ENCODE measurements at regions not wholly inside any gene's neighbourhood (a gene's known extent, or its start where the extent isn't known, plus 50 kb on each side); places are given as distances from the start of the nearest gene placed in this dataset.
A peak's percentile ranks its signal among the peaks of the same experiment; 100 is the strongest.

DNA sequence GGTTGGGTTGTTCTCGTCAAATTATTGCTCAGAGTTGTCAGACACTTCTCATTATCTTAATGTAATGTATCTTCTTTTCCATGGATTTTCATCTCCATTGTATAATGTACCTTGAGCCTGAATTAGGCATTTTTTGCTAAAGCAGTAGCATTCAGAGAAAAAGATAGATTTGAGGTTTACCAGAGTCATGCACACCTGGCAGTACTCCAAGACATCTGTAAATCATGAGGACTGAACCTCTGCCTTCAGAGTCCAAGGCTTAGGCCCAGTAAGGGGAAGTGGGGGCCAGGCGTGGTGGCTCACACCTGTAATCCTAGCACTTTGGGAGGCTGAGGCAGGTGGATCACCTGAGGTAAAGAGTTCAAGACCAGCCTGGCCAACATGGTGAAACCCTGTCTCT, 624.3 kb upstream of the MBL2 start:
- H3K27ac ChIP-seq (ENCODE audit: low read length, poor library complexity, severe bottlenecking): no peak overlapping the region
- H4K8ac ChIP-seq (ENCODE audit: low read length): no peak overlapping the region
- H4K91ac ChIP-seq (ENCODE audit: low read length): no peak overlapping the region
- H2BK15ac ChIP-seq (ENCODE audit: low read depth, poor library complexity, severe bottlenecking): no peak overlapping the region
- H3K4me3 ChIP-seq (ENCODE audit: insufficient read depth in 1 of 2, low read depth in 1 of 2, low read length in 2 of 2): no peak overlapping the region
- no peaks in the 10 kb centered on the region for H3K4me1 ChIP-seq (ENCODE audit: control insufficient read depth, insufficient read depth, low read depth, low read length)
- DNase-seq: no peak
- WGBS: 85% methylated on average over 1 of the region's 2 CpGs
- no peak overlapping the region for H3K4me2 ChIP-seq (ENCODE audit: low read length, poor library complexity, severe bottlenecking)
- H3K18ac ChIP-seq (ENCODE audit: low read depth in 1 of 2, low read length in 2 of 2): no peak overlapping the region
- no peak overlapping the region for H2BK5ac ChIP-seq (ENCODE audit: low read depth, low read length, poor library complexity, severe bottlenecking)
- H3K27me3 ChIP-seq (ENCODE audit: control insufficient read depth in 1 of 2, insufficient read depth in 1 of 2, low read length in 2 of 2): no peaks in the 10 kb centered on the region
- peaks cover 27% of the 10 kb centered on the region for H3K9me3 ChIP-seq (ENCODE audit: control insufficient read depth, low read length)
- H2BK120ac ChIP-seq (ENCODE audit: low read depth, low read length): no peak overlapping the region
- no peaks in the 10 kb centered on the region for H3K36me3 ChIP-seq (ENCODE audit: control insufficient read depth in 1 of 2, insufficient read depth in 2 of 2, low read depth in 1 of 2, low read length in 2 of 2)
- no peak overlapping the region for H3K4ac ChIP-seq (ENCODE audit: low read depth in 1 of 2, low read length in 2 of 2)
- H3K79me1 ChIP-seq (replicated peaks; ENCODE audit: low read length, poor library complexity, severe bottlenecking): no peaks in the 10 kb centered on the region
- no peak overlapping the region for H3K23ac ChIP-seq (ENCODE audit: low read length in 2 of 2)
- H2AK5ac ChIP-seq (ENCODE audit: low read length, severe bottlenecking): no peak overlapping the region
- no peak overlapping the region for H3K14ac ChIP-seq (ENCODE audit: low read length in 2 of 2)
- no peak overlapping the region for H3K9ac ChIP-seq (ENCODE audit: low read length)
- no peak overlapping the region for H2AFZ ChIP-seq (ENCODE audit: low read depth, low read length)
- H2BK12ac ChIP-seq (ENCODE audit: low read length in 2 of 2): no peak overlapping the region

DNA sequence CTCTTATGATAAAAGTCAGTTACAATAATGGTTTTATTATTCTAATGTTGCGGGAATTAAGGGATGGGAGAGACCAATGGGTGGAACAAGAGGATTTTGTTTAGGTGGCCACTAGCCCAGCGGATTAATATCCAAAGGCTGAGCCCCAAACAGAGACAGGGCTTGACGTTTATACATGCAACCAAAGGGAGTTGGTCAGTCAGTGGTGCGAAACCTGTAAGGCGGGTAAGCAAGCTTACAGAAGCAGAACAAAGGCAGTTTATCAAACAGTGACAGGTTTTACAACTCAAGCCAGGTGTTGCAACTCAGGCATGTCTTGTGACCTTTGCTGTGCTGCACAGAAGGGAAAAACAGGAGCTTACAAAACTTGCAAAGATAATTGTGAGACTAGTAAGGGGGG, 622.9 kb upstream of the MBL2 start:
- Histone ChIP-seq H2BK5ac (ENCODE audit: low read depth, low read length, poor library complexity, severe bottlenecking) (no peak overlapping the region), H3K9ac (ENCODE audit: low read length) (no peak overlapping the region), H2AFZ (ENCODE audit: low read depth, low read length) (no peak overlapping the region), H3K18ac (ENCODE audit: low read depth in 1 of 2, low read length in 2 of 2) (no peak overlapping the region), H4K8ac (ENCODE audit: low read length) (no peak overlapping the region), H3K4me3 (ENCODE audit: insufficient read depth in 1 of 2, low read depth in 1 of 2, low read length in 2 of 2) (no peak overlapping the region), H3K9me3 (ENCODE audit: control insufficient read depth, low read length) (peaks cover 31% of the 10 kb centered on the region), H3K4me2 (ENCODE audit: low read length, poor library complexity, severe bottlenecking) (no peak overlapping the region), H4K91ac (ENCODE audit: low read length) (no peak overlapping the region), H3K27me3 (ENCODE audit: control insufficient read depth in 1 of 2, insufficient read depth in 1 of 2, low read length in 2 of 2) (no peaks in the 10 kb centered on the region), H3K14ac (ENCODE audit: low read length in 2 of 2) (no peak overlapping the region), H3K36me3 (ENCODE audit: control insufficient read depth in 1 of 2, insufficient read depth in 2 of 2, low read depth in 1 of 2, low read length in 2 of 2) (no peaks in the 10 kb centered on the region), H3K27ac (ENCODE audit: low read length, poor library complexity, severe bottlenecking) (no peak overlapping the region), H2BK120ac (ENCODE audit: low read depth, low read length) (no peak overlapping the region), H2BK15ac (ENCODE audit: low read depth, poor library complexity, severe bottlenecking) (no peak overlapping the region), H2BK12ac (ENCODE audit: low read length in 2 of 2) (no peak overlapping the region), H3K23ac (ENCODE audit: low read length in 2 of 2) (no peak overlapping the region), H3K4me1 (ENCODE audit: control insufficient read depth, insufficient read depth, low read depth, low read length) (no peaks in the 10 kb centered on the region), H3K79me1 (replicated peaks; ENCODE audit: low read length, poor library complexity, severe bottlenecking) (no peaks in the 10 kb centered on the region), H2AK5ac (ENCODE audit: low read length, severe bottlenecking) (no peak overlapping the region), H3K4ac (ENCODE audit: low read depth in 1 of 2, low read length in 2 of 2) (no peak overlapping the region)
- DNase-seq: no peak
- 87% methylated on average over 5 of the region's 5 CpGs for WGBS

DNA sequence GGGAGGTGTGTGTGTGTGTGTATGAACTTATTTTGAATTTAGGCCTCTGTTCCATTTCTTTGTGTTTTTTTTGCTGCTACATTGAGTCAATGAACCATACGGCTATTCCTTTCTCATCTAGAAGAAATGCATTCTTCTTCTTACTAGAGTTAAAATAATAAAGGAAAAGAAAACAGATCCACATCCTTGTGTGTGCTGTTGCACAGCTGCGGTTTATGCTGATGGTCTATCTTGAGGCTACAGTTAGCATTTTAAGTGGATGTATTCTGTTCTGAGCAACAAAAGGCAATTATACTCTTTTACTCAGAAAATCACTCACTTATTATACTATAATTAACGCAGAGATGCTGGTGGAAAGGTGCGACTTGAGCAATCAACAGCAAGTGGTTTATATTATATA, 615.0 kb upstream of the MBL2 start:
- no CpG with 5 or more reads among the region's 4 CpGs for WGBS
- peaks cover 9% of the 10 kb centered on the region for H3K9me3 ChIP-seq (ENCODE audit: control insufficient read depth, low read length)
- DNase-seq: no peak
- no peak overlapping the region for H2BK15ac ChIP-seq (ENCODE audit: low read depth, poor library complexity, severe bottlenecking)
- no peaks in the 10 kb centered on the region for H3K4me1 ChIP-seq (ENCODE audit: control insufficient read depth, insufficient read depth, low read depth, low read length)
- H3K23ac ChIP-seq (ENCODE audit: low read length in 2 of 2): no peak overlapping the region
- H3K27me3 ChIP-seq (ENCODE audit: control insufficient read depth in 1 of 2, insufficient read depth in 1 of 2, low read length in 2 of 2): no peaks in the 10 kb centered on the region
- H3K18ac ChIP-seq (ENCODE audit: low read depth in 1 of 2, low read length in 2 of 2): no peak overlapping the region
- no peaks in the 10 kb centered on the region for H3K36me3 ChIP-seq (ENCODE audit: control insufficient read depth in 1 of 2, insufficient read depth in 2 of 2, low read depth in 1 of 2, low read length in 2 of 2)
- H2AK5ac ChIP-seq (ENCODE audit: low read length, severe bottlenecking): no peak overlapping the region
- no peak overlapping the region for H2AFZ ChIP-seq (ENCODE audit: low read depth, low read length)
- no peak overlapping the region for H2BK12ac ChIP-seq (ENCODE audit: low read length in 2 of 2)
- H3K27ac ChIP-seq (ENCODE audit: low read length, poor library complexity, severe bottlenecking): peak overlapping the region; percentile 53
- H3K4me2 ChIP-seq (ENCODE audit: low read length, poor library complexity, severe bottlenecking): no peak overlapping the region
- H2BK120ac ChIP-seq (ENCODE audit: low read depth, low read length): no peak overlapping the region
- H4K91ac ChIP-seq (ENCODE audit: low read length): no peak overlapping the region
- H3K79me1 ChIP-seq (replicated peaks; ENCODE audit: low read length, poor library complexity, severe bottlenecking): no peaks in the 10 kb centered on the region
- H3K9ac ChIP-seq (ENCODE audit: low read length): no peak overlapping the region
- no peak overlapping the region for H4K8ac ChIP-seq (ENCODE audit: low read length)
- H3K14ac ChIP-seq (ENCODE audit: low read length in 2 of 2): no peak overlapping the region
- no peak overlapping the region for H3K4ac ChIP-seq (ENCODE audit: low read depth in 1 of 2, low read length in 2 of 2)
- H3K4me3 ChIP-seq (ENCODE audit: insufficient read depth in 1 of 2, low read depth in 1 of 2, low read length in 2 of 2): no peak overlapping the region
- no peak overlapping the region for H2BK5ac ChIP-seq (ENCODE audit: low read depth, low read length, poor library complexity, severe bottlenecking)

DNA sequence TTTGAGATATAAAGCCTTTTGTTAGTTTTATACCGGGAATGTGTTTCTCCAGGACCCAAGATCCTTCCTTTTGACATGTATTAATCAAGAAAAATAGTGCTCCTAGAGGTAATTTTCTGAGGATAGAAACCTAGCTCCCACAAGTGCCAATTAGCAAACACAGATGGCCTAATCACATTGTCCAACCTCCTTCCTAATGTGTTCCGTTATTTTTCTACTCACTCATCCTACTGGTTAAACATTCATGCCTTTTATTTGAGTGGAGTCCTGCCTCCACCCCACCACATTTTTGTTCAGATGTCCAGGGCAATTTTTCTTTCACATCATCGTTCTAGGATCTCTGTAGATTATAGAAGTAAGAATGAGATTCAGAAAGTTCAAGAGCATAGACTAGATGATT, 610.0 kb upstream of the MBL2 start:
- Histone ChIP-seq H3K27me3 (ENCODE audit: control insufficient read depth in 1 of 2, insufficient read depth in 1 of 2, low read length in 2 of 2) (no peaks in the 10 kb centered on the region), H2BK12ac (ENCODE audit: low read length in 2 of 2) (no peak overlapping the region), H3K4me3 (ENCODE audit: insufficient read depth in 1 of 2, low read depth in 1 of 2, low read length in 2 of 2) (no peak overlapping the region), H4K8ac (ENCODE audit: low read length) (no peak overlapping the region), H3K9ac (ENCODE audit: low read length) (no peak overlapping the region), H3K36me3 (ENCODE audit: control insufficient read depth in 1 of 2, insufficient read depth in 2 of 2, low read depth in 1 of 2, low read length in 2 of 2) (no peaks in the 10 kb centered on the region), H3K23ac (ENCODE audit: low read length in 2 of 2) (no peak overlapping the region), H2AK5ac (ENCODE audit: low read length, severe bottlenecking) (no peak overlapping the region), H2AFZ (ENCODE audit: low read depth, low read length) (no peak overlapping the region), H3K14ac (ENCODE audit: low read length in 2 of 2) (no peak overlapping the region), H4K91ac (ENCODE audit: low read length) (no peak overlapping the region), H3K27ac (ENCODE audit: low read length, poor library complexity, severe bottlenecking) (no peak overlapping the region), H2BK5ac (ENCODE audit: low read depth, low read length, poor library complexity, severe bottlenecking) (no peak overlapping the region), H2BK15ac (ENCODE audit: low read depth, poor library complexity, severe bottlenecking) (no peak overlapping the region), H3K4ac (ENCODE audit: low read depth in 1 of 2, low read length in 2 of 2) (no peak overlapping the region), H2BK120ac (ENCODE audit: low read depth, low read length) (no peak overlapping the region), H3K4me1 (ENCODE audit: control insufficient read depth, insufficient read depth, low read depth, low read length) (peaks cover 2% of the 10 kb centered on the region), H3K4me2 (ENCODE audit: low read length, poor library complexity, severe bottlenecking) (no peak overlapping the region), H3K9me3 (ENCODE audit: control insufficient read depth, low read length) (no peaks in the 10 kb centered on the region), H3K18ac (ENCODE audit: low read depth in 1 of 2, low read length in 2 of 2) (no peak overlapping the region), H3K79me1 (replicated peaks; ENCODE audit: low read length, poor library complexity, severe bottlenecking) (no peaks in the 10 kb centered on the region)
- DNase-seq: no peak
- WGBS: 94% methylated on average over 3 of the region's 3 CpGs

Data from mesenchymal stem cell (in vitro differentiated cells and primary cell).